Peyer's patch (tissue), 4 donors: ENCODE measurements at regions not wholly inside any gene's neighbourhood (a gene's known extent, or its start where the extent isn't known, plus 50 kb on each side); places are given as distances from the start of the nearest gene placed in this dataset.

Experiments
- CTCF ChIP-seq, 6 experiments: fragments of 450-650 bp in 4 of 6; fragments of 200-600 bp in 2 of 6; sonication (generic) in 1 of 6; IDR thresholded peaks; one replicate each; pipeline ENCODE4 v1.5.1; 2017 to 2019; ENCODE audit warnings: antibody characterized with exemption in 6 of 6, mild to moderate bottlenecking in 3 of 6, moderate library complexity in 1 of 6
- POLR2A ChIP-seq, 2 donors: fragments of 450-650 bp; IDR thresholded peaks; one replicate each; pipeline ENCODE4 v1.5.1; 2017; ENCODE audit warnings: antibody characterized with exemption in 2 of 2, mild to moderate bottlenecking in 2 of 2, moderate library complexity in 2 of 2

GRCh38 chr2:235265348-235265965 lies 228.4 kb upstream of the AGAP1 start:
- TF ChIP-seq CTCF (IDR thresholded peaks at IDR 0.05) (no peak), POLR2A (IDR thresholded peaks at IDR 0.05) (no peak)
